ENCODE measurements at regions not wholly inside any gene's neighbourhood (a gene's known extent, or its start where the extent isn't known, plus 50 kb on each side); places are given as distances from the start of the nearest gene placed in this dataset.
"Not testable (repeated sequence)": the region's sequence is repeated elsewhere in the genome, so short reads cannot be mapped to it uniquely, and the experiment has no call there.

DNA sequence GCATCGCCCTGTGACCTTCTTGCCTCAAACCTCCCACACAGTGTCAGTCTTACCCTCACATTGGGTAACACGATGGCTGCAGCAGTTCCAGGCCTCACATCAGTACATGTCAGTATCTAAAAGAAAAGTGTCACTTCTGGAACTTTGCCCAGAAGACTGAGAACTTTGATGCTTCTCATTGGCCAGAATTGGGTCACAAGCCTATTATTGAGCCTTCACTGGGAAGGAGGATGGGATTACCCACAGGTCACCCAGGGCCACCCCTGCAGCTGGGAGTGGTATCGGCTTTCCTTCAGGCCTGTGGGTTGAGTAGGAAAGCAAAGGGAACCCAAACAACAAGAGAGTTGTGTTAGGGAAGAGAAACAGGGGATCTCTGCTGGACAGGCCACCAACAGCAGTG is 111.5 kb downstream of the NPY start:
- no peak for DNase-seq

DNA sequence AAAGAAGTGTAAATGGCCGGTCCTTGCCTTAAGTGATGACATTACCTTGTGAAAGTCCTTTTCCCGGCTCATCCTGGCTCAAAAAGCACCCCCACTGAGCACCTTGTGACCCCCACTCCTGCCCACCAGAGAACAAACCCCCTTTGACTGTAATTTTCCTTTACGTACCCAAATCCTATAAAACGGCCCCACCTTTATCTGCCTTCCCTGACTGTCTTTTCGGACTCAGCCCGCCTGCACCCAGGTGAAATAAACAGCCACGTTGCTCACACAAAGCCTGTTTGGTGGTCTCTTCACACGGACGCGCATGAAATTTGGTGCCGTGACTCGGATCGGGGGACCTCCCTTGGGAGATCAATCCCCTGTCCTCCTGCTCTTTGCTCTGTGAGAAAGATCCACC is 112.4 kb downstream of the NPY start:
- not testable (repeated sequence) for DNase-seq

DNA sequence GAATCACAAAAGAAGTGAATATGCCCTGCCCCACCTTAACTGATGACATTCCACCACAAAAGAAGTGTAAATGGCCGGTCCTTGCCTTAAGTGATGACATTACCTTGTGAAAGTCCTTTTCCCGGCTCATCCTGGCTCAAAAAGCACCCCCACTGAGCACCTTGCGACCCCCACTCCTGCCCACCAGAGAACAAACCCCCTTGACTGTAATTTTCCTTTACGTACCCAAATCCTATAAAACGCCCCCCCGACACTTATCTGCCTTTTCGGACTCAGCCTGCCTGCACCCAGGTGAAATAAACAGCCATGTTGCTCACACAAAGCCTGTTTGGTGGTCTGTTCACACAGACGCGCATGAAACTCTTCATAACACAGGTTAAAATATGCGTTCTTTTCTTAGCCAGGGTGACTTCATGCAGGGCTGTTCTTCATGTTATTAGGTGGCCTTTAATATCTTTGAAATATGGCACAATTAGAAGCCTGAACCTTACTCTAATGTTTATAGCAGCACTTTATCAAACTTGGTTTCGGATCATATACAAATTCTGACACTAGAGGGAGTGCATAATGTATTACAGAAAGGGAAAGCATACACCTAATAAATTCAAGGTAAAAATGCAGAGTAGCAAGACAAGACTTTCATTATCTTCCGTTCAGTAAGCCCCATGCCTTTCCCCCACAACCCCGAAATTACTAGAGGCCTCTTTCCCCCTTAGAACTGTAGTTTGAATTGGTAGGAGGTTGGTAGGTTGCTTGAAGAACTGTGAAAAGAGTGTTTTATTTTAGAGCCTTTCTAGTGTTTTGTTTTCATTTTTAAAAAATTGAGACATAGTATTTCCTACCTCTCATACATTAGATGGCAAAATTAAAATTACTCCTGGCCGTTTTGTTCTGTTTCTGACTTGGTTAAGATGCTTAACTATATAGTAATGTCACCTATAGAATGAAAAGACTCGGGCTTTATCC is 117.9 kb downstream of the NPY start:
- DNase-seq: no peak

DNA sequence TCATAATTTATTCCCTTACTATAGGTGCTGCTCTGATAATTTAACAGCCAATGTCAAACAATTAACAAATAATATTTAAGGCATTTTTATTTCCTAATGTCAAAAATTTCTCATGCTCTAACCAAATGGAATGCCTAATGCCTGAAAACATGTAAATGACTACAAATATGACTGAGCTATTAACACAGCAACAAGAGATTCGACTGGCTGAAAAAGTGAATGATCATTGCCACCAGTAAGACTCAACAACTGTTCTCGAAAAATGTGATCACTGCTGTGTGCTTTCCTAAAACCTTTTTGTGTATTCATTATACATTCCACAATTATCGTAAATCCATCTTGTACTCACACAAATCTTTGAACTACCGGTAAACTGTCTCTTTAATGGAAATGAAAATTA is 118.7 kb downstream of the NPY start:
- no peak for DNase-seq

DNA sequence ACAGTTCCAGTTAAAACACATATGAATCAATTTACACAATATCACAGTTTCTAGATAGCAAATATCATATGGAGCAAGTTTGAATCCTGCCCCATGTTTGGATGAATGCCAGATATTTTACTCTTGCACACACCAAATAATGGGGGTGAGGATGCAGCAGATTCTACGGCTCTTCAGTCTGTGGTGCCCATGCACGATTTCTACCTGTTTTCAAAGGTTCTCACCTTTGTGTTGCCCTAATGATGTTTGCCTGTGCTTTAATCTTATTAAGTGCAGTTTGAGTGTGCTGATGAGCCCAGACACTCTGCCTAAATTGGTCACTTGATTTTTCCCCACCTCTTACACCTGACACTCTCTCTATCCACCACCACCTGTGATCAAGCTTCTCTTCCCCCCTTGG is 119.6 kb downstream of the NPY start:
- DNase-seq: no peak

DNA sequence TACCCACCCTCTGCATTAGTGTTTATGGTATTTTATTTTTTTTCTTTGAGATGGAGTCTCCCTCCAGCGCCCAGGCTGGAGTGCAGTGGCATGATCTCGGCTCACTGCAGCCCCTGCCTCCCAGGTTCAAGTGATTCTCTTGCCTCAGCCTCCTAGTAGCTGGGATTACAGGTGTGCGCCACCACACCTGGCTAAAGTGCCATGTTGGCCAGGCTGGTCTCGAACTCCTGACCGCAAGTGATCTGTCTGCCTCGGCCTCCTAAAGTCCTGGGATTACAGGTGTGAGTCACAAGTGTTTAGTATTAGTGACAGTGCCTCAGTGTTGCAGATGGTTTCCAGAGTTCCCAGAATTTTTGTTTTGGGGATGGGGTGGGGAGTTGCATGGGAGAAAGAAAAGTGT is 120.3 kb downstream of the NPY start:
- DNase-seq: no peak

DNA sequence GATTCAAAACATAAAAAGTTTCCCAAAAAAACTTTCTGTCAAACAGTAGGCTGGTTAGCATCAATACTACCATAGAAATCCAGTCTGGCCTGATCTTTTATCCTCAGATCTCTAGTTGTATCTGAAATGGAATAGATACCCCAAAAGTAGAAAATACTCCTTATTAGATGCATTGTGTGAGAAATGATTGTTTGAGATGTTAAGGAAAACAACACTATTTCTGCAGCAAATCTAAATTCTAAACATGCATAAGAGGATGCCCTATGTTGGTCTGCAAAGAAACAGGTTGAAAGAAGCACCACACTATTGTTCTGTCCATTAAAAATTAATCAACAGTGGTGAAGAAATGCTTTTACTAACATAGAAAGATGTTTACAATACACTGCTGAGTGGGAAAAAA is 121.0 kb downstream of the NPY start:
- no peak for DNase-seq

DNA sequence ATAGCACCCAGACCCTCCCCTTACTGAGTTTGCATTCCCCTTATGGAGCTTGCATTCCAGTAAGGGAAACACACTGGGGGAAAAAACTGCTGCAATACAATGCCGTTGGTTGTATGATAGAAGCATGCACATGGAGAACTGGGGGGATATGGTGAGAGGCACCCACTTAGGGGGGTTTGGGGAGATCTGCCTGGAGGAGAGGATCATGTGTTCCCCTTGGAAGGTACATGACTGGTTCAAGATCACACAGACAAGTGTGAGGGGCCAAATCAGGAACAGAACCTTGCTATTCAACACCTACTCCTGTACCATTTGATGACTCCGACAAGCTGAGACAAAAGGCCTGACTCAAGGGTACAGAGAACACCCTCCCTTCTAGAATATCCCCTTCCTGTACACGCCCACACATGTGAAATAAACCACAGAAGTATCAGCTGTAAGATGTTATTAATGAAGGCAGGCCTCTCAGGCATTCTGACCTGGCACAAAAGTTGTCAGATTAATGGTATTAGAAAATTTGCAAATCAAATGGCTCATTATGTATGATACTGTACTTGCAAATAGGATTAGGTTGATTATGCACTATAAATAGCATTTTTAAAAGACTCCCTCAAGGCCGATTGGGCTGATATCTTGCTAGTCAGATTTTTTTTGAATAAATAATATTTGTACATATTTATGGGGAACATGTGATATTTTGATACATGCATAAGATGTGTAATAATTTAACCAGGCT is 122.2 kb downstream of the NPY start:
- no peak for DNase-seq

DNA sequence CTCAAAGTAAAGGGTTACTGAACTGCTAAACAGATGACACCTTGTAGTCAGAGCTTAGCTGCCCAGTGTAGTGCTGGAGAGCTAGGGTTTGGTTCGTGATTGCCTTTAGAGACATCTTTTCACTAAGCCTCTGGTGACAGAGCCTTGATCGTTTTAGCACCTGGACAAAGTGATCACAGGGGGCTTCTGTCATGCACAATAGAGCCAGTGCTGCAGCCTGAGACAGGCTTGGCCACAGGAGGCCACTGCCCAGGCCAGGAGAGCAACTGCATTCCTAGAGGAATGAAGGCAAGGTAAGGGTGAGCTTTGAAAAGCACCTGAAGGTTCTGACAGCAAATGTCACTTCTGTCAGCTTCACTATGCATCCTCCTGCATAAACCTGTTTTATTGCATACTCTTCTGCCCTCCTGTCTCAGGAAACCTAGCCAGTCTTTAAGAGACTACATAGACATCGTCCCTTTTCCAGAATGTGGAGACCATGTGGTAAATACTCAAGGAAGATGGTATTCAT is 122.9 kb downstream of the NPY start:
- no peak for DNase-seq

DNA sequence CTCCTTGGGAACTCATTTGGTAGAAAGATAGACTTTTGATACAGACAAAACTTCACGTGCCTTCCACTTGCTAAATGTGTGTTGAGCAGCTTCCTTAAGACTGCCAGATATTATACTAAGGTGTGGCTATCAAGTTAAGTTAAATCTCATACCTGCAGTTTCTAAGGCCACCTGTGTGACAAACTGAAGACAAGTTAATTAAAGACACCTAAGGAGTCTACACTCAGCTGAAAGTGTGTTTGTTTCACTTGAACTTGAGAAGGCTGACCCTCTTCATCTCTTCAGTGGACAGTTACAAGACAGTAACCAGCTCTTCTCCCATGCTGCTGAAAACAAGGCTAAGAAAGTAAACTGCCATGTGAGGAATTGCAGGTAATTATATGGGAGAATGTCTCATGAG is 124.0 kb downstream of the NPY start:
- DNase-seq: no peak

DNA sequence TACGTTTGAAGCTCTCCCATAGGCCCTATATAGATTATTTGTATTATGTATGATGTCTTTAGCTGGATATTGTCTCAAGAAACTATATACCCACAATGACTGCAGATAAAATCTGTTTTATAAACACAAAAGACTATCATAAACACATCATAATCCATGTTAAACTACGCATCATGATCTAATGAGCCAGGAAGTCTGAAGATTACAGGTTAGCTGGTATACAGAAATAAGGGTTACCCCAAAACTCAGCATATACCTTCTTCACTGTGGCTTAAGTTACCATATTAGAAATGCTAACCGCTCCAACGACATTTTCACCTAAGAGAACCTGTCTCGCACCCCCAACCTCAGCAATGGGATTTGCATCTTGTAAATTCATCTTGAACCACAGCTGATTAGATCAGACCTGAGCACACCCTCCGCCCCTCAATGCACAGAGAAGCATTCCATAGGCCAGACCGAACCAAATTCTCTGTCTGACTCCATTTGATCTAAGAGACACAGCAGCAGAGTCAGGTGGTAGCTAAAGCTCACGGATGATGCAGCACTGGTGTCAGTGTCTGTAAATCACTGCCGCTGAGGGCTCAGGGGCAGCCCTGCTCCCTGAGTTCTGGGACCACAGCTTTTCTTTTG is 124.9 kb downstream of the NPY start:
- DNase-seq: no peak

DNA sequence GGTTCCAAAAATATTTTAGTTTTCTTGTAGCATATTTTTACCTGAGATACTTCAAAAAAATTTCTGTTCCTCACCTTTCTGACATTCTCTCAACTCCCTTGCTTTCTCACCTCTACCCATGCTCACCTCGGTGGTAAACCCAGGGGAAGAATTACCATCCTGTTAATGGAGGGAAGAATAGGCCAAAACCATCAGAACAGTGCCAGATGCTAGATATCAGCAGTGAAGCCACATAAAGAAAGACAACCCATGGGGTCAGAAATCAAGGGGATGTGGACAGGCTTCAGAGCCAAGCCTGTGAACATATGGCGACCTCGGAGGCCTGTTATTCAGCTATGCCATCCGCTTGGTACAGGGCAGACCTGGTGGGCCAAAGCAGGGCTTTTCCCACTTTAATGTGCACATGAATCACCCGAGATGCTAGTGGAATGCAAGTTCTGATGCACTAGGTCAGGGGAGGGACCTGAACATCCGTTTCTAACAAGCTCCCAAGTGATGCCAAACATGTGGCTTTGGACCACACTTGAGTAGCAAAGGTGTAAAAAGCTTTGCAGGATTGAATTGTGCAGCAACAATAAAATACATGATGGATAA is 125.5 kb downstream of the NPY start:
- DNase-seq: no peak

DNA sequence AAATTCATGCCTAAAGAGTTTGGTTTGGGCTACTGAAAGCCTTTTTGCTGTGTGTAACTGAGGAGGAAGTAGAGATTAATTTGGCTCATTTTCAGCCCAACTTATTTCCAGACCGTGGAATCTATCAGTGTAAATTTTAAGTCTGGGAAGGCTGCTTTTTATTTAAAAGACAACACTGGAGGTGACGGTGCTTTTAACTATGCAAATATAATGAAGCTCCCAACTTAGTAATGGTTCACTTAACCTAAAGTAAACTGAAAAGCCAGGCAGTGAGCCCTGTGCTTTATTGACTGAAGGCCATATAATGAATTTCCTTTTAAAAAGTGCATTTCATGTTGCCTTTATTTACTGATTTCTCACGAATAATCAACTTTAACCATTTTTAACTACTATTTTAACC is 127.2 kb downstream of the NPY start:
- no peak for DNase-seq

DNA sequence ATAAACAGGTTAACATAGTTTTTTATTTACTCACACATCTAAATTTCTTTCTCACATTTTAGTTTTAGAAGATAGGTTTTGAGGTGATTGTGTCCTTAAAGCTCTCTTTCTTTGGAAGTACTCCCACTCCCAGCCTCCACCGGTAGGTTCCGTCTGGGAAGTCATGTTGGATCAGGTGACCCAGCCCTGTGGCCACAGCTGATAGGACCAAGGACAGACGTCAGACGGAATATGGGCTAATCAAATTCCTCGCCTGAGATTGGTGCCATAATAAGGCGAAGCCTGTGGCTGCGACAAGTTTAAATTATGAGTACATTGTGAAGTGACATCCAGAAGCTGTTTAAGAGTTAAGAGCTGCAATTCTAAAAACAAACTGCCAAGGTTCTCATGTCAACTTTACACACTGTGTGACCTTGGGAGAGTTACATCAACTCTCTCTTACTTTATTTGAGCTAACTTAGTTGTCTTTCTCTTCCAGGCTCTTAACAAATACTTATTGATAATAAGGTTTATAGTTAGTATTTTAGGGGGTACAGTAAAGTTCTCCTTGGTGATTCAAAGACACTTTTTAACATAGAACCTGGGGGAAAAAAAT is 133.6 kb downstream of the NPY start:
- DNase-seq: no peak

DNA sequence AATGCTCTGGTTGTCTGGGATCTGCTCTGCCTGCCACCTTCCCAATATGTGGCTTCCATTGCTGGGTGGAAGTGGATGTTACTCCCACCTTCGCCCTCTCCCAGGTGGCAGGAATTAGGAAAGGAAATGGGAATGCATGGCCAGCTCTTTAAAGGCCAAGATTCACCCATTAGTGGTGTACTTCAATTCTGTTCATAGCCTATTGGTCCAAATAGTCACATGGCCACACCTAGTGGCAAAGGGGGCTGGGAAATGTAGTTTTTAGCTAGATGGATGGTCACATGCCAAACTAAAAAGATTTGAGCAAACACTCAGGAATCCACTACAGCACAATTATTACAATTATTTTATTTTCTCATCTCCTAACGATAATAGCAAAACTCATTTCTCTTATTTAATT is 135.1 kb downstream of the NPY start:
- DNase-seq: no peak

DNA sequence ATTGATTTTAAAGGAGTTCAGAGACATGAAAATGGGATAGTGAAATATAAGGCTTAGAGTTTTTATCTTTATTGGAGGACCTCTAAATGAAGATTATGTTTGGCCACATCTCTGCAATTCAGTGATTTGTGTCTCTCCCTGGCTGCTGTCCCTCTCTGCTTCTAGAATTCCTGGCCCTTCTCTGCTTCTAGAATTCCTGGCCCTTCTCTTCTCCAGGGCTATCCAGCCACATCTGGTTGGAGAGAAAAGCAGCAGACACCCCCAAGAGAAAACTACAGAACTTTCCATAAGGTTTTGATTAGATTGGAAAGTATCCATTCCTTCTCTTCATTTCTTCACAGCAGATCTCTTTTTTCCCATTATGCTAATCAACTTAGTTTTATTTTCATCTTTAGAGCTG is 135.5 kb downstream of the NPY start:
- no peak for DNase-seq

DNA sequence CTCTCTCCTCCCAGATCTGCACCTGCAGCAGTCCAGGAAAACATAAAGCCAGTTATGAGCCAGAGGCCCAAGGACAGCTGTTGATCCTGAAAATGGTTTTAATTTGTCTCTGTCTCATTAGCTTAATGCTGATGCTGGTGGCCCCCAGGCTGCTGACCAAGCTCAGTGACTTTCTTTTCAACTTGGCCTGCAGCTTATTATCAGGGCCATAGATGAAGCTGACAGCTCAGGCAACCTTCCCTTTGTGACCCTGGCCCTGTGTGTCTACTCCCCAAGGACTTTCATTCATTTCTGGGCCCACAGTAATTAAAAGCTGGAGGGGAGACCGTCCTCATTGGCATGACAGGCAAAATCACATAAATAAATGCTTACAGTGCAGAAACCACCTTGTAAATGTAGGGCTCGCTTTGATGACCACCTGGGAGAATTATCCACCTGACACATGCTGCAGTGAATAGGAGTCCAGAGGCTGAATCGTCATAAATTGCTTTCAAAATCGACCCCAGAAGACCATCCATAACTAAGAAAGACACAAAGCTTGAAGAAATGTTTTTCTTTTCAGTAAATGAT is 138.5 kb downstream of the NPY start:
- DNase-seq: no peak

DNA sequence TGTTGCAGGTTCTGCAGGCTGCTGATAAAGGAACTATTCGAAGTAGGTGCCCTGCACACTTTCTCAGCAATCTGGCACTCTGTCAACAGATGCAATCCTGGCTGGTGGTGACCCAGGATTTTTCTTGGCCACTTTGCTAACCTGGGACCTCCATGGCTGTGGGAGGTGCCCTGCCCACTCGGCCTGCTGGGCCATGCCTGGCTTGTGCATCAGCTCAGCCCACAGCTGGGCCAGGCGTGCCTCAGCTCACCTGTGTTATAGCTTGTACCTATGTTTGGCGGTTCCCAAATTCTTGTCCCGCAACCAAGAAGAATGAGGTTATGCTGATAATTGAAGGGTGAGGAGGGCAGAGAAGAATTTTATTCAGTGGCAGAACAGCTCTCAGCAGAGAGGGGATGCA is 141.7 kb downstream of the NPY start:
- no peak for DNase-seq

DNA sequence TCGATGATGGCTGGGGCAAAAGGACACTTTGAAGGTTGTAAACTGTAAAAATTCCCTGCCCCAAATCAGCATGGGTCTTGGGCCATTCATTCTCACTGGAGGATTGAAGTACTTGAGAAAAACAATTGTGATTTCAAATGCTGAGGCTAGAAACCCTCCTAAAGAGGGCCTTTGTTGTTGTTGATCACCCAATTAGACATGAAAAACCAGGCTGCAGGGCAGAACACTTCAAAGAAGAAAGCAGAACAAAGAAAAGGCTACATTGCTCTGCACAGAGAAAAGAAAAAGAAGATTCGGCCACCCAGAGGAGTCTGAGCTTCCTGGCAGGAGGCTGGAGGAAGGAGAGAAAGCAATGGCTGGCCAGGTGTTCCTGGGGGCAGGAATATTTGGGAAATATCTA is 143.1 kb downstream of the NPY start:
- DNase-seq: no peak

DNA sequence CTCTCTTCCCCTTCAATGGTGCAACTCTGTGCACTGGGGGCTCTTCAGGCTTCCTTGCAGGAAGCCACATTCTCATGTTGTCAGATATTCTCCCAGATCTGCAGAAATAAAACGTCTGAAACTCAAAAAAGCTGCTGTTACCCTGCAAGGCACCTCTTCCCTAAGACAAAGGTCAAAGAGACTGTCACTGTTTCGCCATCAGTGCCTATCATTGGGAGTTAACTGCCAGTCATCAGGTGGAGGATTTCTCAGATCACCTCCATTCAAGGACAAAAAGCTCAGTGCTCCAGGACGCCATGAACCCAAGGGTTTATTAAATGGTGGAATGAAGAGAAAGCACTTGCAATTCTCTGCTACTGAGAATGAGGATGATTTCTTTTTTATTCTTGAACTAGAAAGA is 144.6 kb upstream of the PALS2 start:
- no peak for DNase-seq

DNA sequence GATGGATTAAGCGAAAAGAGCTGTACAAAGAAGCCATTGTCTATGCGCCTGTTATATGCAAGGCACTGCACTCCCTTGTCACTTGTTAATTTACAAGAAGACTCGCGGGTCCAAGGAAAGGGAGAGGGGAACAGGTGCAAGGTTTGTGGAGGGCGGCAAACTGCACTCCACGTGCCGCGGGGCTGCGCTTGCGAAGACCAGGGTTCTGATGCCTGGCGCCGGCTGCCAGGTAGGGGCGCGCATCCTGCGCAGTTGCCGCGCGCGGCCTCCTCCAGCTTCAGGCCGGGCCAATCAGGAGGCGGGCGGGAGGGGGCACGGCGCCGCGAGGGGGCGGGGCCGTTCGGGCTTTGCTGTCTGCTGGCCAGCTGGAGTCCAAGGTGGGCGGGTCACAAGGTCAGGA is 140.6 kb upstream of the PALS2 start:
- no peak for DNase-seq

DNA sequence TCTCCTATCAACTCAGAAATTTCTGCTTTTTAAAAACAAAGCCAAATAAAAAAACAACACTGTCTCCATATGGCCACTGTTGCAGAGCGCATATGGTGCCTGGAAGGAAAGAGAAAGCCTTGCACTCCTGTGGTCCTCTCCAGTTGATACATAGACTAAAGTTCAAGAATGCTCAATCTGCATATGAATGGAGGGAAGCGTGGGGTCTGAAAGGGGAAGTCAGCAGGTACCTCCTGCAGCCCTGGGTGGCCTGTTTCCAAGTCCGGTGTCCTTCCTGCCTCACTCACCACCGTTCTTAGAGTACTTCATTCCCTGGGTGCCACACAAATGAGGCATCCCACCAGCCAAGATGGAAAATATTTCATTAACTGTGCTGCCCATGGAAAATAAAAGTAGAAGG is 138.3 kb upstream of the PALS2 start:
- DNase-seq: no peak

Measured in occipital lobe (tissue), 1 donor.